ENCODE measurements at regions not wholly inside any gene's neighbourhood (a gene's known extent, or its start where the extent isn't known, plus 50 kb on each side); places are given as distances from the start of the nearest gene placed in this dataset.

GRCh38 chr14:104243200-104243599, 104.8 kb downstream of the KIF26A start:
- H3K27ac Mint-ChIP-seq, result no peak overlapping the region
- H3K27me3 Mint-ChIP-seq, result peaks cover 4% of the 10 kb centered on the region
- Histone ChIP-seq H3K9me3 (ENCODE audit: control extremely low read depth in 1 of 3, control insufficient read depth in 2 of 3, insufficient read depth in 1 of 3, low read length in 2 of 3) (peaks cover 2 to 32% (median 4%) of the 10 kb centered on the region in 3 donors), H2AFZ (ENCODE audit: insufficient read depth, low read depth, low read length, poor library complexity, severe bottlenecking) (no peak overlapping the region), H3K79me2 (ENCODE audit: control insufficient read depth, insufficient read depth, low read length) (no peaks in the 10 kb centered on the region), H3K27ac (ENCODE audit: low read length in 2 of 2) (no peak overlapping the region), H3K9ac (ENCODE audit: low read length) (no peak overlapping the region), H3K4me1 (ENCODE audit: control insufficient read depth in 2 of 2, insufficient read depth in 2 of 2, low read length in 2 of 2) (peaks cover 0 to 4% of the 10 kb centered on the region in 2 donors), H4K20me1 (ENCODE audit: control insufficient read depth, insufficient read depth, low read length, poor library complexity, severe bottlenecking) (no peaks in the 10 kb centered on the region), H3K4me2 (replicated peaks; ENCODE audit: low read depth, low read length, poor library complexity, severe bottlenecking) (no peak overlapping the region), H3K27me3 (replicated peaks in 1 of 4; ENCODE audit: control extremely low read depth in 1 of 4, control insufficient read depth in 3 of 4, insufficient read depth in 4 of 4, low read length in 3 of 4) (peaks cover 0 to 16% (median 2%) of the 10 kb centered on the region in 4 experiments), H3K36me3 (replicated peaks in 1 of 2; ENCODE audit: control extremely low read depth in 1 of 2, control insufficient read depth in 1 of 2, extremely low read depth in 1 of 2, insufficient read depth in 2 of 2, low read length in 1 of 2) (no peaks in the 10 kb centered on the region), H3K4me3 (ENCODE audit: control extremely low read depth in 1 of 5, extremely low read depth in 1 of 5, insufficient read depth in 1 of 5, low read depth in 2 of 5, low read length in 4 of 5) (no peak overlapping the region)
- H3K4me3 Mint-ChIP-seq, result no peak overlapping the region
- TF ChIP-seq EZH2 (IDR thresholded peaks at IDR 0.05; ENCODE audit: borderline replicate concordance, insufficient read depth, low read depth, low read length, poor library complexity, severe bottlenecking) (no peak), CTCF (IDR thresholded peaks at IDR 0.05) (no peak)
- ChIA-PET CTCF (no interaction called here), POLR2A (no interaction called here)
- no peaks in the 10 kb centered on the region for H3K9me3 Mint-ChIP-seq (ENCODE audit: insufficient read depth)
- H3K4me1 Mint-ChIP-seq, result peaks cover 5% of the 10 kb centered on the region
- no CpG with 5 or more reads among the region's 1 CpG for WGBS (ENCODE audit: insufficient coverage)
- ATAC-seq (ENCODE audit: low read depth) (no peak), DNase-seq (no peak)
- intact Hi-C loops (cut with micrococcal nuclease), result no loop called here

- Histone ChIP-seq H3K4me2 (replicated peaks; ENCODE audit: low read depth, low read length, poor library complexity, severe bottlenecking) (no peak overlapping the region), H3K27ac (ENCODE audit: low read length in 2 of 2) (no peak overlapping the region), H3K9me3 (ENCODE audit: control extremely low read depth in 1 of 3, control insufficient read depth in 2 of 3, insufficient read depth in 1 of 3, low read length in 2 of 3) (peaks cover 2 to 30% (median 4%) of the 10 kb centered on the region in 3 donors), H3K79me2 (ENCODE audit: control insufficient read depth, insufficient read depth, low read length) (no peaks in the 10 kb centered on the region), H3K27me3 (replicated peaks in 1 of 4; ENCODE audit: control extremely low read depth in 1 of 4, control insufficient read depth in 3 of 4, insufficient read depth in 4 of 4, low read length in 3 of 4) (peaks cover 0 to 10% (median 0%) of the 10 kb centered on the region in 4 experiments), H4K20me1 (ENCODE audit: control insufficient read depth, insufficient read depth, low read length, poor library complexity, severe bottlenecking) (no peaks in the 10 kb centered on the region), H3K9ac (ENCODE audit: low read length) (no peak overlapping the region), H2AFZ (ENCODE audit: insufficient read depth, low read depth, low read length, poor library complexity, severe bottlenecking) (no peak overlapping the region), H3K4me1 (ENCODE audit: control insufficient read depth in 2 of 2, insufficient read depth in 2 of 2, low read length in 2 of 2) (peaks cover 0 to 4% of the 10 kb centered on the region in 2 donors), H3K4me3 (ENCODE audit: control extremely low read depth in 1 of 5, extremely low read depth in 1 of 5, insufficient read depth in 1 of 5, low read depth in 2 of 5, low read length in 4 of 5) (no peak overlapping the region), H3K36me3 (replicated peaks in 1 of 2; ENCODE audit: control extremely low read depth in 1 of 2, control insufficient read depth in 1 of 2, extremely low read depth in 1 of 2, insufficient read depth in 2 of 2, low read length in 1 of 2) (no peaks in the 10 kb centered on the region)
- POLR2A ChIA-PET, result no interaction called here
- intact Hi-C loops (cut with micrococcal nuclease), result no loop called here
- H3K9me3 Mint-ChIP-seq (ENCODE audit: insufficient read depth), result no peaks in the 10 kb centered on the region
- WGBS (ENCODE audit: insufficient coverage), result 92% methylated on average over 23 of the region's 23 CpGs
- peaks cover 4% of the 10 kb centered on the region for H3K27me3 Mint-ChIP-seq
- no peak overlapping the region for H3K4me3 Mint-ChIP-seq
- peaks cover 5% of the 10 kb centered on the region for H3K4me1 Mint-ChIP-seq
- no peak for TF ChIP-seq CTCF (IDR thresholded peaks at IDR 0.05)
- ATAC-seq (ENCODE audit: low read depth) (no peak), DNase-seq (no peak)
- CTCF ChIA-PET, result interaction anchor here (0.9 kb wide), 1 partner anchor 320 kb away, joined by 3 read pairs; no protein-coding TSS in a partner anchor
- no peak overlapping the region for H3K27ac Mint-ChIP-seq
These were observed 106.0 kb downstream of the KIF26A start for GRCh38 chr14:104244221-104245011.
